ENCODE measurements at regions not wholly inside any gene's neighbourhood (a gene's known extent, or its start where the extent isn't known, plus 50 kb on each side); places are given as distances from the start of the nearest gene placed in this dataset.

DNA sequence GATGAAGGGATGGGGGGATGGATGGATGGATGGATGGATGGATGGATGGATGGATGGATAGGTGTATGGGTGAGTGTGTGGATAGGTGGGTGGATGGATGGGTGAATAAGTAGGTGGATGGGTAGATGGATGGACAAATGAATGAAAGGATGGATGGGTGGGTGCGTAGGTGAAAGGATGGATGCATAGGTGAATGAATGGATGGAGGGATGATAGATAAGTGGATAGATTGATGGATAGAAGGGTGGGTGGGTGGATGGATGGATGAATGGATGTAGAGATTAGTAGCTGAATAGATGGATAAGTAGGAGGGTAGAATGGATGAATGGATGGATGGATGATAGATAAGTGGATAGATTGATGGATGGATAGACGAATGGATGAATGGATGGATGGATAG, 152.7 kb downstream of the MN1 start:
- no peak for TF ChIP-seq POLR2A (IDR thresholded peaks at IDR 0.05)
- TF ChIP-seq CTCF (IDR thresholded peaks at IDR 0.05 in 4 of 5, conservative IDR thresholded peaks at IDR 0.05 in 1 of 5) = no peak

Data from gastrocnemius medialis (tissue), 4 donors.